ENCODE measurements at regions not wholly inside any gene's neighbourhood (a gene's known extent, or its start where the extent isn't known, plus 50 kb on each side); places are given as distances from the start of the nearest gene placed in this dataset.

DNA sequence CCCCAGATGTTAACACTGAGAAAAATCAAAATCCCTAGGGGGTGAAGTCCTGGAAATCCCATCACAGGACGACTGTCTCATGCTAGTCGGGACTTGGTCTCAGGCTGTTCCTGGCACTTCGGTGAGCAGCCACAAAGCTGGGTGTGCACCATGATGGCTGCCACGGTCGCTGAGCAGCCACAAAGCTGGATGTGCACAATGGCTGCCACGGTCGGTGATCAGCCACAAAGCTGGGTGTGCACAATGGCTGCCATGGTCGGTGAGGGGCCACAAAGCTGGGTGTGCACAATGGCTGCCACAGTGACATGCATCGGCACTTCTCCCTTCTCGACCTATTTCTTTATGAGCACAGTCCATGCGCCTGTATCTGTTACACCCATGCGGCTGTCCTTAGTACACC is 505.1 kb downstream of the TCERG1L start:
- no peaks in the 10 kb centered on the region for H3K36me3 ChIP-seq
- intact Hi-C loops (cut with DNase I; ENCODE audit: low total_unique reads): no loop called here
- H3K4me1 ChIP-seq: no peaks in the 10 kb centered on the region
- H3K27ac ChIP-seq: no peak overlapping the region
- no peak for TF ChIP-seq POLR2AphosphoS5 (IDR thresholded peaks at IDR 0.05)
- no peak for TF ChIP-seq POLR2A (IDR thresholded peaks at IDR 0.05)
- TF ChIP-seq, protein P1, sequence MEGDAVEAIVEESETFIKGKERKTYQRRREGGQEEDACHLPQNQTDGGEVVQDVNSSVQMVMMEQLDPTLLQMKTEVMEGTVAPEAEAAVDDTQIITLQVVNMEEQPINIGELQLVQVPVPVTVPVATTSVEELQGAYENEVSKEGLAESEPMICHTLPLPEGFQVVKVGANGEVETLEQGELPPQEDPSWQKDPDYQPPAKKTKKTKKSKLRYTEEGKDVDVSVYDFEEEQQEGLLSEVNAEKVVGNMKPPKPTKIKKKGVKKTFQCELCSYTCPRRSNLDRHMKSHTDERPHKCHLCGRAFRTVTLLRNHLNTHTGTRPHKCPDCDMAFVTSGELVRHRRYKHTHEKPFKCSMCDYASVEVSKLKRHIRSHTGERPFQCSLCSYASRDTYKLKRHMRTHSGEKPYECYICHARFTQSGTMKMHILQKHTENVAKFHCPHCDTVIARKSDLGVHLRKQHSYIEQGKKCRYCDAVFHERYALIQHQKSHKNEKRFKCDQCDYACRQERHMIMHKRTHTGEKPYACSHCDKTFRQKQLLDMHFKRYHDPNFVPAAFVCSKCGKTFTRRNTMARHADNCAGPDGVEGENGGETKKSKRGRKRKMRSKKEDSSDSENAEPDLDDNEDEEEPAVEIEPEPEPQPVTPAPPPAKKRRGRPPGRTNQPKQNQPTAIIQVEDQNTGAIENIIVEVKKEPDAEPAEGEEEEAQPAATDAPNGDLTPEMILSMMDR (IDR thresholded peaks at IDR 0.05 in 8 of 11, conservative IDR thresholded peaks at IDR 0.05 in 3 of 11): no peak
- H3K4me3 ChIP-seq: no peak overlapping the region
- no peak for DNase-seq
- WGBS, 5 donors: 84 to 92% (median 87%) methylated on average over 12 of the region's 12 CpGs
- peaks cover 0 to 21% (median 0%) of the 10 kb centered on the region in 7 donors for H3K27me3 ChIP-seq (replicated peaks in 1 of 7)
- H3K9me3 ChIP-seq: peaks cover 0 to 8% (median 0%) of the 10 kb centered on the region in 8 donors

DNA sequence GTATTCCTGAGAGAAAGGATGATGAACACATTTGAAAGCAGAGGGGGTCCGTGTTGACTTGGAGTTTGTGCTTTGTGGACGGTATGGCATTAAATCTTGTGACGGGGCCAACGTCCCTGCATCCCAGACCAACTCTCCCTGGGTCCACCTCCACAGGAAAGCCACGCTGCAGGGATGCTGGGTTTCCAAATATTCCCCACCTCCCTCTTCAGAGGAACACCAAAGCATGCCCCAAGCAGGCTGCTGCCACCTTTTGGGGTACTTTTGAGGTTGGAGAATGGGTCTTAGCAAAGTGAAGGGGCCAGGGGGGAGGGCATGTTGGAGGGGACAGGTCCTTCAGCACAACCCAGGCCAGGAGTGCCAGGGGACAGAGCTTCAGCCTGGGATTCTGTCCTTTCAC is 504.4 kb downstream of the TCERG1L start:
- TF ChIP-seq, protein P1 (IDR thresholded peaks at IDR 0.05 in 8 of 11, conservative IDR thresholded peaks at IDR 0.05 in 3 of 11): no peak
- TF ChIP-seq POLR2AphosphoS5 (IDR thresholded peaks at IDR 0.05): no peak
- TF ChIP-seq POLR2A (IDR thresholded peaks at IDR 0.05): no peak
- Histone ChIP-seq H3K4me3 (no peak overlapping the region), H3K4me1 (no peaks in the 10 kb centered on the region), H3K27me3 (replicated peaks in 1 of 7) (peaks cover 0 to 25% (median 0%) of the 10 kb centered on the region in 7 donors), H3K36me3 (no peaks in the 10 kb centered on the region), H3K9me3 (peaks cover 0 to 4% (median 0%) of the 10 kb centered on the region in 8 donors), H3K27ac (no peak overlapping the region)
- intact Hi-C loops (cut with DNase I; ENCODE audit: low total_unique reads): no loop called here
- DNase-seq: no peak
- 77 to 83% (median 78%) methylated on average over 5 of the region's 5 CpGs for WGBS, 5 donors

DNA sequence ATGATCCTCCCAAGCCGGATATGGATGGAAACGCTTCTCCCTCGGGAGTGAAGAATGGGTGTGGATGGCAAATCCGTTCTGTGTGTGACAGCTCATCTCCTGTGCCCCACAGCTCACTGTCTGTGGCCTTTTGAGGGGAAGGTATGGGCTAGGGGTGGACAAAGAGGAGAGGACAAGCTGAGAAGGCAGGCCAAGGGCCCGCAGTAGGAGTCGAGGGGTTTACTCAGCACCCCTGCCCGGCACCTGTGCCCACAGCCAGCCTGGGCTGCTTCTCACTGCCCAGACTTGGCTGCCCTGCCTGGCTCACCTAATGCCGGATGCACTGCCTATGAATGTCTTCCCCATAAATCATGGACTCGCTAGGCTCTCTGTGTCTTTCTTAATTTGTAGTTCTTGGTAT is 503.8 kb downstream of the TCERG1L start:
- 60 to 80% (median 76%) methylated on average over 9 of the region's 9 CpGs for WGBS, 5 donors
- Histone ChIP-seq H3K4me3 (no peak overlapping the region), H3K36me3 (no peaks in the 10 kb centered on the region), H3K27ac (no peak overlapping the region), H3K9me3 (peaks cover 0 to 4% (median 0%) of the 10 kb centered on the region in 8 donors), H3K27me3 (replicated peaks in 1 of 7) (peaks cover 0 to 25% (median 0%) of the 10 kb centered on the region in 7 donors), H3K4me1 (no peaks in the 10 kb centered on the region)
- intact Hi-C loops (cut with DNase I; ENCODE audit: low total_unique reads): no loop called here
- no peak for DNase-seq
- no peak for TF ChIP-seq POLR2AphosphoS5 (IDR thresholded peaks at IDR 0.05)
- TF ChIP-seq, protein P1 (IDR thresholded peaks at IDR 0.05 in 8 of 11, conservative IDR thresholded peaks at IDR 0.05 in 3 of 11): no peak
- TF ChIP-seq POLR2A (IDR thresholded peaks at IDR 0.05): no peak

DNA sequence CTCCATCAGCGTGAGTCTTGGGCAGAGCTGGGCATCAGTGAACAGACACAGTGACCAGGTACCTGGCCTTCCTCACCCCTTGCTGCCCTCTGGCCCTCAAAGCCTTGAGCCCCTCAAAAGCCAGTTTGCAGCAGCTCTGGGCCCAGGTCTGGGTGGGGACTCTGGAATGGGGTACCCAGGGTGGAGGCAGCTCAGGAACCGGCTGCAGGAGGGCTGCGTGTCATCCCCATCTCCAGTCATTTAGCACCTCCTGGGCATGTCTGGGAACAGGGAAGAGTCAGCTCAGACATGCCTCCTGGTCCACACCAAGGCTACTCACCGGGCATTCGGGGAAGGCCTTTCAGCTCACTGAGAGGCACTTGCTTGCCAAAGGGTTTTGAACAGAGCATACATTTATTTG is 503.3 kb downstream of the TCERG1L start:
- H3K4me1 ChIP-seq: no peaks in the 10 kb centered on the region
- no peaks in the 10 kb centered on the region for H3K36me3 ChIP-seq
- TF ChIP-seq, protein P1 (IDR thresholded peaks at IDR 0.05 in 8 of 11, conservative IDR thresholded peaks at IDR 0.05 in 3 of 11): no peak
- no peak for TF ChIP-seq POLR2A (IDR thresholded peaks at IDR 0.05)
- TF ChIP-seq POLR2AphosphoS5 (IDR thresholded peaks at IDR 0.05): no peak

More for the DNA sequence above, 503.3 kb downstream of the TCERG1L start:
- WGBS, 5 donors: 56 to 92% (median 72%) methylated on average over 3 to 5 of the region's 5 CpGs
- Histone ChIP-seq H3K27ac (no peak overlapping the region), H3K27me3 (replicated peaks in 1 of 7) (peaks cover 0 to 25% (median 0%) of the 10 kb centered on the region in 7 donors), H3K9me3 (peaks cover 0 to 4% (median 0%) of the 10 kb centered on the region in 8 donors), H3K4me3 (no peak overlapping the region)
- DNase-seq: no peak
- intact Hi-C loops (cut with DNase I; ENCODE audit: low total_unique reads): no loop called here
